ENCODE measurements at regions not wholly inside any gene's neighbourhood (a gene's known extent, or its start where the extent isn't known, plus 50 kb on each side); places are given as distances from the start of the nearest gene placed in this dataset.

- no peak for TF ChIP-seq CTCF (IDR thresholded peaks at IDR 0.05)
- TF ChIP-seq EP300 (IDR thresholded peaks at IDR 0.05) = no peak
- no peak for TF ChIP-seq POLR2A (IDR thresholded peaks at IDR 0.05)
These were observed 63.3 kb downstream of the IRX1 start for GRCh38 chr5:3658929-3659328.
